HEK293 (cell line): ENCODE measurements at regions not wholly inside any gene's neighbourhood (a gene's known extent, or its start where the extent isn't known, plus 50 kb on each side); places are given as distances from the start of the nearest gene placed in this dataset.

ENCODE experiments used
- CTCF ChIA-PET: fragments of 350-600 bp; formaldehyde crosslinking; extraction: SDS; loops from one replicate; lab custom pipeline; 2021; ENCODE audit warnings: antibody characterized with exemption; lab: Yijun Ruan, JAX
- POLR2A ChIA-PET: fragments of 300-600 bp; formaldehyde crosslinking; extraction: SDS; loops from one replicate; lab custom pipeline; 2020; ENCODE audit warnings: antibody characterized with exemption, inconsistent platforms; lab: Yijun Ruan, JAX
- H3K27ac ChIP-seq: fragments of 200-500 bp; sonication (Bioruptor generic); 2 replicates; pipeline ENCODE4 v1.5.1; 2014; ENCODE audit warnings: low read depth, low read length, control low read depth, inconsistent platforms; ENCODE audit errors: extremely low read depth
- H3K36me3 ChIP-seq, 2 experiments: fragments of 200-500 bp in 1 of 2; sonication (Bioruptor generic) in 1 of 2; 1 replicate in 1 of 2; 2 replicates in 1 of 2; pipeline ENCODE4 v1.5.1; 2014 to 2017; ENCODE audit warnings: inconsistent platforms in 2 of 2, low read length in 2 of 2; ENCODE audit not compliant: control insufficient read depth in 2 of 2, insufficient read depth in 1 of 2
- H3K4me1 ChIP-seq: fragments of 200-500 bp; sonication (Bioruptor generic); 2 replicates; pipeline ENCODE4 v1.5.1; 2014; ENCODE audit warnings: mild to moderate bottlenecking, low read length, inconsistent platforms; ENCODE audit not compliant: control insufficient read depth, insufficient read depth
- H3K4me3 ChIP-seq: 2 replicates; pipeline ENCODE4 v1.5.1; 2011; ENCODE audit warnings: low read depth, mild to moderate bottlenecking, control low read depth, low read length, moderate library complexity
- H3K9me3 ChIP-seq: fragments of 200-500 bp; sonication (Bioruptor generic); 2 replicates; pipeline ENCODE4 v1.5.1; 2014; ENCODE audit warnings: low read depth, low read length, inconsistent platforms; ENCODE audit not compliant: control insufficient read depth, insufficient read depth
- GLI2 ChIP-seq: fragments of 450-650 bp; formaldehyde crosslinking; IDR thresholded peaks from 2 replicates; pipeline ENCODE4; 2017; ENCODE audit warnings: missing biosample characterization, missing genetic modification characterization, low read depth, borderline replicate concordance
- GLI4 ChIP-seq: fragments of 450-650 bp; formaldehyde crosslinking; IDR thresholded peaks from 2 replicates; pipeline ENCODE4 v1.5.1; 2016; ENCODE audit warnings: missing biosample characterization, missing genetic modification characterization
- KLF10 ChIP-seq: fragments of 450-650 bp; IDR thresholded peaks from 2 replicates; pipeline ENCODE4 v1.5.1; 2018; ENCODE audit warnings: missing biosample characterization, mild to moderate bottlenecking, missing genetic modification characterization
- PRDM1 ChIP-seq: fragments of 450-650 bp; formaldehyde crosslinking; IDR thresholded peaks from 2 replicates; pipeline ENCODE4; 2016; ENCODE audit warnings: missing biosample characterization, missing genetic modification characterization
- TRIM28 ChIP-seq: IDR thresholded peaks from 2 replicates; pipeline ENCODE4 v1.6.1; 2011; ENCODE audit warnings: low read length, control low read depth, borderline replicate concordance
- ZFP69B ChIP-seq: fragments of 450-650 bp; formaldehyde crosslinking; IDR thresholded peaks from 2 replicates; pipeline ENCODE4 v1.5.1; 2016; ENCODE audit warnings: missing biosample characterization, missing genetic modification characterization
- ZIC2 ChIP-seq: fragments of 450-650 bp; formaldehyde crosslinking; IDR thresholded peaks from 2 replicates; pipeline ENCODE4 v1.5.1; 2016; ENCODE audit warnings: missing biosample characterization, missing genetic modification characterization
- ZNF214 ChIP-seq: fragments of 450-650 bp; formaldehyde crosslinking; IDR thresholded peaks from 2 replicates; pipeline ENCODE4 v1.5.1; 2017; ENCODE audit warnings: missing biosample characterization, mild to moderate bottlenecking, missing genetic modification characterization, borderline replicate concordance
- ZNF473 ChIP-seq: fragments of 450-650 bp; formaldehyde crosslinking; IDR thresholded peaks from 2 replicates; pipeline ENCODE4 v1.5.1; 2017; ENCODE audit warnings: missing biosample characterization, missing genetic modification characterization
- ZNF501 ChIP-seq: fragments of 450-650 bp; formaldehyde crosslinking; IDR thresholded peaks from 2 replicates; pipeline ENCODE4 v1.5.1; 2016; ENCODE audit warnings: missing biosample characterization, missing genetic modification characterization
- ZNF629 ChIP-seq: fragments of 450-650 bp; formaldehyde crosslinking; IDR thresholded peaks from 2 replicates; pipeline ENCODE4 v1.5.1; 2017; ENCODE audit warnings: missing biosample characterization, missing genetic modification characterization
- ZNF785 ChIP-seq: fragments of 450-650 bp; formaldehyde crosslinking; IDR thresholded peaks from 2 replicates; pipeline ENCODE4 v1.5.1; 2016; ENCODE audit warnings: missing biosample characterization, missing genetic modification characterization
- ZSCAN23 ChIP-seq: fragments of 450-650 bp; formaldehyde crosslinking; IDR thresholded peaks from 2 replicates; pipeline ENCODE4 v1.5.1; 2016; ENCODE audit warnings: missing biosample characterization, missing genetic modification characterization
- TF ChIP-seq, protein P1 (sequence below): fragments of 450-650 bp; formaldehyde crosslinking; IDR thresholded peaks from 2 replicates; pipeline ENCODE4 v1.5.1; 2017; ENCODE audit warnings: missing biosample characterization, missing genetic modification characterization
- TF ChIP-seq, protein P2 (sequence below): fragments of 450-650 bp; IDR thresholded peaks from 2 replicates; pipeline ENCODE4 v1.5.1; 2018; ENCODE audit warnings: missing biosample characterization, mild to moderate bottlenecking, missing genetic modification characterization
- TF ChIP-seq, protein P3 (sequence below): fragments of 450-650 bp; formaldehyde crosslinking; IDR thresholded peaks from 2 replicates; pipeline ENCODE4 v1.5.1; 2016; ENCODE audit warnings: missing biosample characterization, missing genetic modification characterization
- TF ChIP-seq, protein P4 (sequence below): IDR thresholded peaks from 2 replicates; pipeline ENCODE4 v1.6.1; 2011; ENCODE audit warnings: mild to moderate bottlenecking, low read depth, low read length, borderline replicate concordance
- TF ChIP-seq, protein P5 (sequence below): fragments of 450-650 bp; formaldehyde crosslinking; IDR thresholded peaks from 2 replicates; pipeline ENCODE4 v1.5.1; 2016; ENCODE audit warnings: missing biosample characterization, missing genetic modification characterization

DNA sequence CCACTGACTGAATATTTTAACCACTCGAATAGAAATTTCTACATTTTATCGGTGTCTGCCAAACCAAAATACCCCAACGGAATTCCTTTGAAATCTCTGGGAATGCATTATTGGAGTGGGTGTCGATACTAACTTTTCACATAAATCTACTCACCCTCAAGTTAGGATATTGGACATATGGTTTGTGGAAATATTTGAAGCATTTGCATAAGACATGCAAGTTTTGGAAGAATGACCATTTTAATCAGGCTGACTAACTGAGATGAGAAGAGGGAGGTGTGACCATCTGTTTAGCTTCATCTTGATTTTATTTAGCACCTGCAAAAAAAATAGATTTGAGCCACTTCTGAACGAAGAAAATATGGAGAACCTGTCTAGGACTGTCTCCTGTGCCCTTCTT, 61.2 kb downstream of the KLF6 start:
- no peak overlapping the region for H3K27ac ChIP-seq
- H3K36me3 ChIP-seq, result no peaks in the 10 kb centered on the region
- CTCF ChIA-PET, result no interaction called here
- POLR2A ChIA-PET, result interaction anchor here (0.6 kb wide), 1 partner anchor 542 kb away, joined by 5 read pairs; no protein-coding TSS in a partner anchor
- no peaks in the 10 kb centered on the region for H3K9me3 ChIP-seq
- H3K4me1 ChIP-seq, result no peaks in the 10 kb centered on the region
- H3K4me3 ChIP-seq, result no peak overlapping the region
- TF ChIP-seq, protein P1, sequence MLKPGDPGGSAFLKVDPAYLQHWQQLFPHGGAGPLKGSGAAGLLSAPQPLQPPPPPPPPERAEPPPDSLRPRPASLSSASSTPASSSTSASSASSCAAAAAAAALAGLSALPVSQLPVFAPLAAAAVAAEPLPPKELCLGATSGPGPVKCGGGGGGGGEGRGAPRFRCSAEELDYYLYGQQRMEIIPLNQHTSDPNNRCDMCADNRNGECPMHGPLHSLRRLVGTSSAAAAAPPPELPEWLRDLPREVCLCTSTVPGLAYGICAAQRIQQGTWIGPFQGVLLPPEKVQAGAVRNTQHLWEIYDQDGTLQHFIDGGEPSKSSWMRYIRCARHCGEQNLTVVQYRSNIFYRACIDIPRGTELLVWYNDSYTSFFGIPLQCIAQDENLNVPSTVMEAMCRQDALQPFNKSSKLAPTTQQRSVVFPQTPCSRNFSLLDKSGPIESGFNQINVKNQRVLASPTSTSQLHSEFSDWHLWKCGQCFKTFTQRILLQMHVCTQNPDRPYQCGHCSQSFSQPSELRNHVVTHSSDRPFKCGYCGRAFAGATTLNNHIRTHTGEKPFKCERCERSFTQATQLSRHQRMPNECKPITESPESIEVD (tag by site-specific recombination), result no peak
- no peak for TF ChIP-seq ZNF785 (tag by site-specific recombination)
- no peak for TF ChIP-seq KLF10
- TF ChIP-seq, protein P2, sequence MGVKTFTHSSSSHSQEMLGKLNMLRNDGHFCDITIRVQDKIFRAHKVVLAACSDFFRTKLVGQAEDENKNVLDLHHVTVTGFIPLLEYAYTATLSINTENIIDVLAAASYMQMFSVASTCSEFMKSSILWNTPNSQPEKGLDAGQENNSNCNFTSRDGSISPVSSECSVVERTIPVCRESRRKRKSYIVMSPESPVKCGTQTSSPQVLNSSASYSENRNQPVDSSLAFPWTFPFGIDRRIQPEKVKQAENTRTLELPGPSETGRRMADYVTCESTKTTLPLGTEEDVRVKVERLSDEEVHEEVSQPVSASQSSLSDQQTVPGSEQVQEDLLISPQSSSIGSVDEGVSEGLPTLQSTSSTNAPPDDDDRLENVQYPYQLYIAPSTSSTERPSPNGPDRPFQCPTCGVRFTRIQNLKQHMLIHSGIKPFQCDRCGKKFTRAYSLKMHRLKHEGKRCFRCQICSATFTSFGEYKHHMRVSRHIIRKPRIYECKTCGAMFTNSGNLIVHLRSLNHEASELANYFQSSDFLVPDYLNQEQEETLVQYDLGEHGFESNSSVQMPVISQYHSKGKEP (tag by site-specific recombination), result no peak
- no peak for TF ChIP-seq GLI2 (tag by site-specific recombination)
- no peak for TF ChIP-seq ZNF629 (tag by site-specific recombination)
- TF ChIP-seq, protein P3, sequence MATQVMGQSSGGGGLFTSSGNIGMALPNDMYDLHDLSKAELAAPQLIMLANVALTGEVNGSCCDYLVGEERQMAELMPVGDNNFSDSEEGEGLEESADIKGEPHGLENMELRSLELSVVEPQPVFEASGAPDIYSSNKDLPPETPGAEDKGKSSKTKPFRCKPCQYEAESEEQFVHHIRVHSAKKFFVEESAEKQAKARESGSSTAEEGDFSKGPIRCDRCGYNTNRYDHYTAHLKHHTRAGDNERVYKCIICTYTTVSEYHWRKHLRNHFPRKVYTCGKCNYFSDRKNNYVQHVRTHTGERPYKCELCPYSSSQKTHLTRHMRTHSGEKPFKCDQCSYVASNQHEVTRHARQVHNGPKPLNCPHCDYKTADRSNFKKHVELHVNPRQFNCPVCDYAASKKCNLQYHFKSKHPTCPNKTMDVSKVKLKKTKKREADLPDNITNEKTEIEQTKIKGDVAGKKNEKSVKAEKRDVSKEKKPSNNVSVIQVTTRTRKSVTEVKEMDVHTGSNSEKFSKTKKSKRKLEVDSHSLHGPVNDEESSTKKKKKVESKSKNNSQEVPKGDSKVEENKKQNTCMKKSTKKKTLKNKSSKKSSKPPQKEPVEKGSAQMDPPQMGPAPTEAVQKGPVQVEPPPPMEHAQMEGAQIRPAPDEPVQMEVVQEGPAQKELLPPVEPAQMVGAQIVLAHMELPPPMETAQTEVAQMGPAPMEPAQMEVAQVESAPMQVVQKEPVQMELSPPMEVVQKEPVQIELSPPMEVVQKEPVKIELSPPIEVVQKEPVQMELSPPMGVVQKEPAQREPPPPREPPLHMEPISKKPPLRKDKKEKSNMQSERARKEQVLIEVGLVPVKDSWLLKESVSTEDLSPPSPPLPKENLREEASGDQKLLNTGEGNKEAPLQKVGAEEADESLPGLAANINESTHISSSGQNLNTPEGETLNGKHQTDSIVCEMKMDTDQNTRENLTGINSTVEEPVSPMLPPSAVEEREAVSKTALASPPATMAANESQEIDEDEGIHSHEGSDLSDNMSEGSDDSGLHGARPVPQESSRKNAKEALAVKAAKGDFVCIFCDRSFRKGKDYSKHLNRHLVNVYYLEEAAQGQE (tag by site-specific recombination), result no peak
- no peak for TF ChIP-seq ZNF214 (tag by site-specific recombination)
- TF ChIP-seq ZNF501 (tag by site-specific recombination), result no peak
- TF ChIP-seq GLI4 (tag by site-specific recombination), result no peak
- no peak for TF ChIP-seq TRIM28
- TF ChIP-seq, protein P4, sequence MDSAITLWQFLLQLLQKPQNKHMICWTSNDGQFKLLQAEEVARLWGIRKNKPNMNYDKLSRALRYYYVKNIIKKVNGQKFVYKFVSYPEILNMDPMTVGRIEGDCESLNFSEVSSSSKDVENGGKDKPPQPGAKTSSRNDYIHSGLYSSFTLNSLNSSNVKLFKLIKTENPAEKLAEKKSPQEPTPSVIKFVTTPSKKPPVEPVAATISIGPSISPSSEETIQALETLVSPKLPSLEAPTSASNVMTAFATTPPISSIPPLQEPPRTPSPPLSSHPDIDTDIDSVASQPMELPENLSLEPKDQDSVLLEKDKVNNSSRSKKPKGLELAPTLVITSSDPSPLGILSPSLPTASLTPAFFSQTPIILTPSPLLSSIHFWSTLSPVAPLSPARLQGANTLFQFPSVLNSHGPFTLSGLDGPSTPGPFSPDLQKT, result no peak
- TF ChIP-seq PRDM1 (tag by site-specific recombination), result no peak
- TF ChIP-seq ZSCAN23, result no peak
- no peak for TF ChIP-seq ZFP69B (tag by site-specific recombination)
- TF ChIP-seq ZIC2 (tag by site-specific recombination), result no peak

DNA sequence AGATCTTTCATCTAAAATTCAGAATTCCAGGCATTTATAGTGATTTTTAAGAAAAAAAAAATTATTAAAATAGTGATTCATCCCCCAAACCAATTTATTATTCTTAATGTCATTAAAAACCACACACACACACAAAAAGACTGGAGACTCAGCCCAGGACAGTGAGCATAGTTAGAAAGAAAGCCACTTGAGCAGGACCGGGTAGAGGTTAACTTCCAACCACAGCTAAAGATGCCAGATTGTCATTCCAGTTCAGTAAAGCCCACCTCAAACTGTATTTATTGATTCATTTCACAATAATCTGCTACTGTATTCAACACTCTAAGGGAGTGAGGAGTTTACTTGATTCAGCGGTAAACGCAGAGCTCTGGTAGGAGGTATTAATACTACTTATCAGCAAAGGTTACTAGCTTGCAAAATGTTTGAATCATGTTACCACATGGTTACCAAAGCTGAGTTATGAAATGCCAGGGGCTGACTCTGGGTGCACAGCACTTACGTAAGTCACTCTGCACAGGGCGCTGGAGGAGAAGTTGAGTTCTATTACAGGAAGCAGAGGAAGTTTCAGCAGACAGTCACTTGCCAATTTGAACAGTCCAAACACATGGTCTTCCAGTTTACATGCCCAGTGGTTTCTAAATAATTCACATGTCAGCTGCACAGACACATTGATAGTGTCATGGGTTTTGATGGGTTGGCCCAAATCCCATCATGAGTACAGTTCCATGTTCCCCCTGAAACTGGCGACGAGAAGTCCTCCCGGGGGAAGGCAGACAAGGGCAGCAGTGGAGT, 64.6 kb downstream of the KLF6 start:
- no peaks in the 10 kb centered on the region for H3K4me1 ChIP-seq
- no peaks in the 10 kb centered on the region for H3K9me3 ChIP-seq
- no peaks in the 10 kb centered on the region for H3K36me3 ChIP-seq
- H3K4me3 ChIP-seq, result no peak overlapping the region
- H3K27ac ChIP-seq, result no peak overlapping the region
- ChIA-PET CTCF (no interaction called here), POLR2A (no interaction called here)
- no peak for TF ChIP-seq ZNF473 (tag by site-specific recombination)
- TF ChIP-seq, protein P5, sequence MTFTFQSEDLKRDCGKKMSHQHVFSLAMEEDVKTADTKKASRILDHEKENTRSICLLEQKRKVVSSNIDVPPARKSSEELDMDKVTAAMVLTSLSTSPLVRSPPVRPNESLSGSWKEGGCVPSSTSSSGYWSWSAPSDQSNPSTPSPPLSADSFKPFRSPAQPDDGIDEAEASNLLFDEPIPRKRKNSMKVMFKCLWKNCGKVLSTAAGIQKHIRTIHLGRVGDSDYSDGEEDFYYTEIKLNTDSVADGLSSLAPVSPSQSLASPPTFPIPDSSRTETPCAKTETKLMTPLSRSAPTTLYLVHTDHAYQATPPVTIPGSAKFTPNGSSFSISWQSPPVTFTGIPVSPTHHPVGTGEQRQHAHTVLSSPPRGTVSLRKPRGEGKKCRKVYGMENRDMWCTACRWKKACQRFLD, result no peak
